A172 (cell line): ENCODE measurements at regions not wholly inside any gene's neighbourhood (a gene's known extent, or its start where the extent isn't known, plus 50 kb on each side); places are given as distances from the start of the nearest gene placed in this dataset.

Experiments used
- DNase-seq: peaks from one replicate; pipeline ENCODE4 v3.0.0-alpha.2; 2015; ENCODE audit warnings: low spot score

DNA sequence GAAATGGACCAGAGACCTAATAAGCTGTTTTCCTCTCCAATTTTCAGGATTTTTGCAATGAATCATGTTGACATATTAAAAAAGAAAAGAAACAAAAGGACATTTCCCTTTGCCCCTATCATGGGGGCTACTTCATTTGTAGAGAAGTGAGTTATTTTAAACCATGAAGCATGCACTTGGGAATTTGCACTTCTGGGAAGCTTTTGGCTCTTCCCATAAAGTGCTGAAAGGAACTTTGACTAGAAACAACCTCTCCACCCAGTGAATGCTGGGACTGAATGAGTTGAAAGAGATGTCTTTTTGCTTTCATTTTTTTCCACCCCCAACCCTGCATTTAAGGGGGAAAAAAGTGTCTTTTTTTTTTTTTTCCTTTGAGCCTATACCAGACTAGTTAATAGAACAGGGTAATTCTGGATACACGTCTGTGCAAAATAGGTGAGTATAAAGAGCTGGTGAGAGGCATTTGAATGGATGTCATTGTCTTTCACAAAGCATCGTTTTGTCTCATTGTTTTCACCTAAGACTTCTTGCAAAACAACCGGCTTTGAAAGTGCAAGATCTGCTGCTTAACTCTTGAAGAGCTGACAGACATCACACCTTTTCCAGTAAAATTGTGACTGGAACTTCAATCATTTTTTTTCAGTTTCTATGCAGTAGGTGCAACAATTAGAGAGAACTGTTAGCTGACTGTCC, 138.7 kb upstream of the BACH2 start:
- no peak for DNase-seq

DNA sequence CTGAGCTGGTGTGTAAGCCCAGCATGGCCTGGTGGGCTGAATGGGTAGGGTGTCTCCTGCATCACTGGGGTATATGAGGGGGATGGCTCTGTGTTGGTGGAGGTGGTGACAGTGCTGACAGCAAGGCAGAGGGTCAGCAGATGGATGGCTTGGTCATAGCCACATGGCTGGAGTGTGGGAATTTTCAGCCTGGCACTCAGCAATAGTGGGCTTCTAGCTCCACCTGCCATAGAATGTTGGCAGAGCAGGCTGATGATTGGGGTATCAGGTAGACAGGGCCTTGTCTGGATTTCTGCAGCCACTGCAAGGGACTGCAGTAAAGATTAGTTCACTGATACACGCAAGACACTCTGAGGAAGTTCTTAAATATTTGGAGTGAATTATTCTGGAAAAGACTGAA, 137.5 kb upstream of the BACH2 start:
- no peak for DNase-seq

DNA sequence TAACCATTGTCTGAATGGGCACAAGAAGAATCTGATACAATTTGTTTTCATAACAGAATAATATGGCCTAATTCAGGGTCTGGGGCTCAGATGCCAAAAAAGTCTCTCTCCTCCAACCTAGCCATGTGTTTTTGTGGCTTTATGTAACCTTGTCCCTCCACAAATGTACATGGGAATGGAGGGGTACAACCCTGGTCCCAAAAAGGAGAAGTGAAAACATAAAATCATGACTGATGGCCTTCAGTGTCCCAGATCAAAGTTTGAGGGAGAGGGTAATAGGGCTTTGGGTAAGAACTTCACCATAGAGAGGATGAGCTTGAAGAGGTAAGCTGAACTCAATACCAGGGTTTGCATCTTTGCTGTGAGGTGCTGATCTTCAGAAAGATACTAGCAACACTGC, 136.3 kb upstream of the BACH2 start:
- no peak for DNase-seq

DNA sequence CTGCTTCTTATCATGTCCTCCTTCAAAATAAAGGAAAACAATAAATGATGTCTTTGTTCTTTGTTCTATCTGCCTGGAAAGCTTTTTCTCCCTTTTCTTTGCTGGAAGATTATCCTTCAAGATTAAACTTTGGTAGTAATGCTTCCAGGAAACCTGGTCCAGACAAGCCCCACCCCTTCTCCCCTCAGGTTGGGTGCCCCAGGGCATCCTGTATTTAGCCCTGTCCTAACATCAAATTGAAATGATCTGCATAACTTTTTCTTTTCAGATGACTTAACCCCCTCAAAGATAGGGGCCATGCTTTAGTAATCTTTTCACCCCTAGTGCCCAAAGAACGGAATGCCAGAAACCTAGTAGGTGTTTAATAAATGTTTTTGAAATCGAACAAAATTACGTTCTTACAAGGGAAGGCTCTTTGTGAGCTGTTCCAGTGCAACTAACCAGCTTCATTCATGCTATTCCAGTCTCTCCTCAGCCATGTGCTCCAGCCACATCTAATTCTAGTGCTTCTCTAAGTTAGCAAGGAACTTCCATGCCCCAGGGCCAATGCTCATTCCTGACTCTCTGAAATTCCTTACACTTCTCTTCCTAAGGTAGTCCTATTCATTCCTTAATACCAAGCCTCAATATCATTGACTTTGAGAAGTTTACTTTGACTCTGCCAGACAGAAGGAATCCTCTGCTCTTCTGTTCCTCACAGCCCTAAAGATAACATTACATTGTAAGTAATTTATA, 135.6 kb upstream of the BACH2 start:
- DNase-seq, result no peak

DNA sequence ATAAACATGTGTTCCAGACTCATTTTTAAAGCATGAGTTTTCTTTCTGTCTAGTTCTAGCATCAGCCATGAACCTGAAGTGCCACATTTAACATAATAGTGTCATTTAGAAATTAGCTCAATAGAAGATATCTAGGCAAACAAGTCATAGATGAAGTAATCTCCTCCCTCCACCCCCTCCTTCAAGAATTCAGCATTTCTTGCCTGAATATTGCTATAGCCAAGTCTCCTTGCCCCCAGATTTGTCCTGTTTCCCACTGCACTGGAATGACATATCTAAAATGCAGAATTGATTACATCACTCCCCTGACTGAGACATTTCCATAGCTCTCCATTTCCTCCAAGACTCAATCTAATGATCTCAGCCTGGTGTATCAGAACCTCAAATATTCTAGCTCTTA, 134.9 kb upstream of the BACH2 start:
- DNase-seq, result no peak

DNA sequence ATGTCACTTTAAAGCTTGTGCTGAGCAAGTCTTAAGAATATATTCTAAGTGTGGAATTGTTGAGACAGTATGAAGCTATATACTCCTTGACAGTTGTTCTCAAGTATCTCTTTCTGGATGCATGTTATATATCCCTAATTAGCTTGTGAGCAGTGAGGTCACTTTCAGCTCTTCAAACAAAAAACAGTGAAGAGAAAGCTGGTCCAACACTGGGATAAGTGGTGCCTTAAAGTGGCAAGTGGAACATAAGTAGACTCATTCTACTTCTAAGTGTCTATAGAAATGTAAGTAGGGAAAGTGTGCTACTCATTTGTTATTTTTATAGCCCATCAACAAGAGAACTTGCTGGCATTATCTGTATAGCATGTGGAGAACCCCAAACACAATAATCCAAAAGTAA, 133.1 kb upstream of the BACH2 start:
- DNase-seq, result no peak

DNA sequence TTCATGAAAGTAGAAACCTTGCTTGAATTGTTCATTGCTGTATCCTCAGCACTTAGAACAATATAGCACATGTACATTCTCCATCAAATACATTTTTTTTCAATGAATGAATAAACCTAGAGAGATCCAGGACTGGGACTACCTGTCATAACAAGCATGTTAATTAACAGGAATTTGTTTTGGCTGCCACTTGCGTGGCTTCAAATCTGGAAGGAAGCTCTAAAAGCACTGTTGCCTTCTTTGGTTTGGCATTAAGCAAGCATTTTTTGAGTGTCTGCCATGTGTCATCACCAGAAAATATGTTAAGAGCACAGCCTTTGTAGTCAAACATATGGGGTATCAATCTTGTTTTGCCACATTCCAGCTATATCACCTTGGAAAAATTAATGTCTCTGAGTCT, 131.9 kb upstream of the BACH2 start:
- DNase-seq, result no peak

DNA sequence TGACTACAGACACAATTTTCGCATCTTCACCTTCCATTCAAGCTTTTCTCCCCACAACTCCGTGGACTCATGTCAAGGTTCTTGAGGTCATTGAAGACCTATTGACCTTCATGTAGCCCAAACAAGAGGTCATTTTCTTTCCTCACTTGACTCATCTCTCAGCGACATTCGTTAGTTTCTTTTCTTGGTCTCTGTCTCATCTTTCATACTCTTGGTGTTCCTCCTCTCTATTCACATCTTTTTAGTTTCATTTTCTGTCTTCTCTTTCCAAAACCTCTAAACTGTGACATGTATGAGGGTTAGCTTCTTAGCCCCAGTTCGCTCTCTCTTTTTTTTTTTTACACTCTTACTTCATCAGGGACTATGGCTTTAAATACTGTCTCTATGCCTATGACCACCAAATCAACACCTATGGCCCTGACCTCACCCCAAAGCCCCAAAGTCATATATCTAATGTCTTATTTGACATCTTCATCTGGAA, 128.6 kb upstream of the BACH2 start:
- no peak for DNase-seq

DNA sequence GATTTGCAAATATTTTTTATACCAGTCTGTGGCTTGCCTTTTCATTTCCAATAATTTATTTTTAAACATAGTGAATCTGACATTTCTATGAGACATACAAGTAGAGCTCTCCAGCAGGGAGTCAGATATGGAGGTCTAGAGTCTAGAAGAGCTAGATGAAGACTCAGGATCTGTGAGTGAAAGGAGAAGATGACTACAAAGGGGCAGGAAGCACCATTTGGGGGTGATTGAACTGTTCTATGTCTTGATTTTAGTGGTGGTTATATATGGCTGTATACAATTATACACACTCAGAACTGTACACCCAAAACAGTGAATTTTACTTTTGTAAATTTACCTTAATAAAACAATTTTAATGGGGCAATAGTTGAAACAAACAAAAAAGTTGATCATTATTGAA, 127.9 kb upstream of the BACH2 start:
- DNase-seq, result no peak

DNA sequence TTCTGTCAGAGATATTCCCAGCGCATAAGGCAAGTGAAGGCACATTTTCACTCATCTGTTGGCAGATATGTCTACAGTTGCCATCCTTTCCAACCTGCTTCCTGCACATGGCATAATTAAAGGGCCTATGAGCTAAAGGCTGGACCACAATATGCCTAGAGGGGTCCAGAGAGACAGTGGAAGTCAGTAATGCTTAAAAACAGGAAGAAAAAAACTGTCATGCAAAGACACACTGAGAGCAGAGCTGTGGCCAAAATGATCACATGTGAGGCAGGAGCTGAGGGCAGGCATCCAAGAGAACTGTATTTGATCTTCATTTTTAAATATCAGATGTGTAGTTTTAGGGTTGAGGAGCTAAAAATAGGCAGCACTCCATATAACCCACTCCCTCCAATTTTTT, 125.0 kb upstream of the BACH2 start:
- DNase-seq, result no peak

DNA sequence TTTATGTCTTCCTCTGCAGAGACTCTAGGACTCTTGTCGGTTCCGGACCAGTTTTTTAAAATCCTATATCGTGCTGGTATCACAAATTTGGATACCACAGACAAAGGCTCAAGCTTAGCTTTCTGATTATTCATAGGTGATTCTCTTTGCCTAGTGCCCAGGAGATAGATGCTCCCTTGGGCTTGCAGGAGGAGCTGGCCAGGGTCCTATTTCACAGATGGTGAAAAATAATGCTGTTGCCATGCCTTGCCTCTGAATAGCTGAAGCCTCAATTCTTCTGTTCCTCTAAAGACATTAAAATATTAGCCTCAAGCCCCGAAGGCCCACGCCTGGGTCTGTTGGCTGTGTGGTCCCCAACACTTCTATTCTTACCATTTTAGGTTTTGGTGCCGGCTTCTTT, 123.9 kb upstream of the BACH2 start:
- DNase-seq, result no peak

DNA sequence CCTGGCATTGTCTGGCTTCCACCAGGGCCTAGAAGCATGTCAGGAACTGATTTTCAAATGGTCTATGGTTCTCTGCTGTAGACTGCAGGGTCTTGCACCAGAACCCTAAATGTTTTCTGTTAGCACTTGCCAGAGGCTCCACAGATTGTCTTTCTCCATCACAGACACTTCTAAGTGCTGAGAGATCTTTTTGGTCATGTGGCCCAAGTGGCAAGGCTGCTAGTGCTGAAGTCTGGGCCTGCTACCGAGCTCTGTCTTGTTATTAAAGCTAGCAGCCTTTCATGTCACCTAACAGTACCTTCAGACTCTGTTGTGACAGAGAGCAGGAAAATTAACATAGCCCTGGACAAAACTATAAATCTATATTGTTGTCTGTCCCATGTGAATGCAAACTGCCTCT, 120.7 kb upstream of the BACH2 start:
- DNase-seq, result no peak

DNA sequence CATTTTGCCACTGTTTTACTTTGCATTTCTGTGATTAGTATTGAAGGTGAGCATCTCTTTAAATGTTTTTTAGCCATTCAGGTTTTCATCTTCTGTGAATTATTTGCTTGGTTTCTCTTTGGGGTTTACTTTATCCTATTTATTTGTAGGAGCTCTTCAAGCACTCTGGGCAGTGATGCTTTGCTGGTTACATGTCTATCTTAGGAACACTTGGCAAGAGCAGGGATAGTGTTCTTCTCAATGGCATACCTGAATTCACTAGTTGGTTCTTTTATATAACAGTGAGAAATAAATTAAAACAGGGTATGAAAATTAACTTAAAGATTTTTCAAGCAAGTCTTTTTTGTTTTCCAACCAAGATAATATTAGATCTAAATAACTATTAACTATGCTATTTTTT, 119.7 kb upstream of the BACH2 start:
- no peak for DNase-seq

DNA sequence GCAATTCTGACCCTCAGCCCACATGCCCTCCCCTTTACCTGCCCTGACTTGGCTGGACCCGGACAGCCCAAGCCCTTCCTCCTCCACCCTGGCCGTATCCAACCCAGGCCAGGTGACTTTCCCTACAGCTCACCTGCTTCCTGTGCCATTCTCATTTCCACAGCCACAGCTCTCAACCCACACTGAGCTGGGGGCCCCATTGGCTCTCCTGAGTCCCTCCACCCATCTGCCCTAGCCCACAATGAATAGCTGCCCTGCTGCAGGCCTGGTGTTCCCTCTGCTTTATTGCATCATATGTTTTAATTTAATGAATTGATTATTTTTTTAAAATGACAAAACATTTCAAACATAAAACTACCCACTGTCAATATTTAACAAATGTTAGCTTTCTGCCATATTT, 118.5 kb upstream of the BACH2 start:
- DNase-seq, result no peak

DNA sequence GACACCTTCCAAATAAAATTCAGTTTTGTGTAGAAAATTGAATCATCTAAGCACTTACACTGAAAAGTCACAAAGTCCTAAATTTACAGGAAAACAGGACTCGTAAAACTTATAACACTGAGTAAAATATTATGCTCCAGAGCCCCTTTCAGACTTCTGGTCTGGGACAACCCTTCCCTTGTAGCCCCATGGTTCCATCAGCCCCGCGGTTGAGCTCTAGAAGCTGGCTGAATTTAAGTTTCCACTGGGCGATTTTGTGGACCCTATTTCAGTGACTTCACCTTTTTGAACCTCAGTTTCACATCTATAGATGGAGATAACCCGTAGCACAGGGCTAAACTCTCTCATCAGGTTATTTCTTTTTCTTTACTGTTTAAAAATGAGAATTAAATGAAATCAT, 117.7 kb upstream of the BACH2 start:
- no peak for DNase-seq

DNA sequence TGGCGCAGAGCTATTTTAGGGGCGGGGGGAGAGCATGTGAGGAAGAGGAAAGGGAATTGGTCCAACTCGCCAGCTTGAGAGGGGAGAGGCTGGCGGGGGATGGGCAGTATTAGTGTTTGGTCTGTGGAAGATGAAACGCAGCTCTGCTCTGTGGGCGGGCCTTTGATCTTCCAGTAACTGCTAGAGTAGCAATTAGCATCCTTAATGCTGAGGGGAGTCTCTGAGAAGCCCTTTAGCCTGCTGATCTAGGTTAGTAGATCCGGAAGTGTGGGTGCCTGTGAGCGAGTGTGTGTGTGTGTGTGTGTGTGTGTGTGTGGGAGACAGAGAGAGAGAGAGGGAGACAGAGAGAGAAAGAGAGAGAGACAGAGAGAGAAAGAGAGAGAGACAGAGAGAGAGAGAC, 117.2 kb upstream of the BACH2 start:
- DNase-seq, result no peak

DNA sequence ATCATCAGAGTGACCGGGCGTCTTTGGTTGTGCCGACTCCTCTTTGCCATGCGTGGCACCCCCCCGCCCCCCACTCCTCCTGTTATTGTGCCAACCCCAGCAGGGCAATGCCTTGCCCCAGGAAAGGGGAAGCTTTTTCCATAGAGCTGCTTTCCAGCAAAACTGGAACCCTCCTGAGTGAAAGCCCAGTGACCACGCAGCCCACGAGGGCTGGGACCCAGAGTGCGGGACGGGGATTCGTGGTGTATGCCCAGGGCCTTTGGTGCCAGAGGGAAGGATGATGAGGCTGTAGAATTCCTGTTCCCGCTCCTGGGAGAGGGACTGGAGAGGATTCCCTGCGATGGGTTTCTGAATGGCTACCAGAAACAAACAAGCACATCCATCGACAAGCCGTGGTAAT, 116.8 kb upstream of the BACH2 start:
- no peak for DNase-seq

DNA sequence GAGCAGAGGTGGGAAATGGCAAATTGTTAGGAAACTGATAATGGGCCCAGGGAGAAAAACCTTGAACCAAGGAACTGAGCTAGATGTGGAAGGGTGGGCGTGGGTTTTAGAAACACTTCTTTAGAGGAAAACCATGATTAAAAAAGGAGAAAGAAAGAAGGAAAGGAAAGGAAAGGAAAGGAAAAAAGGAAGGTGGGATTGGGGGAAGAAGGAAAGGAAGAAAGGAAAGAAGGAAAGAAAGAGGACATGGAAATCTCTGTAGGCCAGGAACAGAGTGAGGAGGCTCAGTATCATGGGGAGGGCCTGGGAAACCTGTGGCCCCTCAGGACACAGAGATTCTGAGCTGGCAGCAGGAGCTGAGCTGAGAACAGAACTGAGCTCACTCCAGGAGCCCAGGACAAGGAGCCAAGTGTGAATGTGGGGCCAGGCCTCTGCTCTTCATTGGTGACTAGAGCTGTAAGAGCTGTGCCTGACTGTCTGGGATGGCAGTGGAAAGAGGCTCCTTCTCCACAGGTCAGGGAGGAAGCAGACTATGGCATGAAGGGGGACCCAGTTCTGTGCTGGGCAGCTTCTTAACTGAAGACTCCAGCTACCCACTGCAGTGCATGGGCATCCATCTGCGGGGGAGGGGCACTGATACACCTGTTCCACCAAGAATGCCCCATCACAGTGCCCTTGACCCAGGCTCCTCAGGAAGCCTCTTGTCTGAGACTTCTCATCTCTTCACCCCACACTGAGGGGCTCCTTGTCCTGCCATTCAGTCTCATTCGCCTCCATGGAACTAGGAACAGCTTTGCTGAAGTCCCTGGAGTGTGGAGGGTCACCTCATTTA, 116.1 kb upstream of the BACH2 start:
- no peak for DNase-seq

DNA sequence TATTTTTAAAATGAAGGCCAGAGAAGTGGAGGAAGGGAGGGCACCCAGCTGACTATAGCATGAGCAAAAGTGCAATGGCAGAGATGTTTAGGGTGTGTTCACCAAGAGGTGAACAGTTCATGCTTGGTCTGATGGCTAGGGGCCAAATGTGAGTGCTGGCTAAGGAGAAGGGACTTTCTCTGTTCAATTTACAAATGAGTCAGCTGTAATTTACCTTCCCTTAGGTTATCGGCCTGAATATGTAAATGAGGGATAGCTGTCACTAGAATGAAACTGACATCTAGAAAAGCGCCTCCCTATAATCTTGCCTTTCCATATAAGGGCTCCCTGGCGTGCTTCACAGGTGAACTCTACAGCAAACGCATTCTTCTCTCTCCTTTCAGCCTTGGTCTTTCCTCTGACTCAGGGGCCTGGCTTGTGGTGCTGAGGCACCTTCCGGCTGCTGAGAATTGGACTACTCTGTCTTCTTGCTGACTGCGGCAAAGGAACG, 114.7 kb upstream of the BACH2 start:
- peak; percentile 24 for DNase-seq

DNA sequence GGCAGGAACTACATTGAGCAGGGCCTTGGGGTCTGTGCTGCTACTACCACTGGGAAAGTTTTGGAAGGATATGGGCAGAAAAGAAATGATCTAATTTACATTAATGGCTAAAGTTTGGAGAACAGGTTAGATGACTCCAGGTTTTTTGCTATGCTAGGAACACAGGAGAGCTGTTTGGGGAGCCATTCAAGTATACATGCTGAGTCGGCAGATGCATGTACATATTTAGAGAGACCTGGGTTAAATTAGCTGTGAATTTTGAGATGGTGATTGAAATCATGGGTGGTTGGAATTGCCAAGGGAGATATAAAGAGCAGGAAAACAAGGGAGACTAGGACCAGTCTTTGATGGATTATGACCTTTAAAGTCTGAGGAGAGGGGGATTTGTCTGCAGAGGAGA, 113.1 kb upstream of the BACH2 start:
- no peak for DNase-seq

DNA sequence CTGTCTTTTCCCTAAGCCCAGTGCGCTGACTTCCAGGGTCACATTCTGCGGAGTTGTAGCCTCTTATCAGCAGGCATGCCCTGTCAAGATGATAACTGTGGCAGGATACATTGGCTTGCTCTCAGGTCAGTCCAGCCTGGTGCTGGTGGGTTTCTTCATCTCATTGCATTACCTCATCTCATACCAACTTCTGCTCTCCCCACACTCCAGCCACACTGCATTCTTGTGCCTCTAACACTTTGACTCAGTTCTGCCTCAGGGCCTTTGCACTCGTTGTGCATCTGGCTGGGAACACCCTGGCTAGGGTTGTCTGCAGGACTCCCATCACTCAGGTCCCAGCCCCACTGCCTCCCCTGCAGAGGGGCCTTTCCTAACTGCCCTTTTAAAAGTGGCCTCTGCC, 110.3 kb upstream of the BACH2 start:
- DNase-seq, result no peak

DNA sequence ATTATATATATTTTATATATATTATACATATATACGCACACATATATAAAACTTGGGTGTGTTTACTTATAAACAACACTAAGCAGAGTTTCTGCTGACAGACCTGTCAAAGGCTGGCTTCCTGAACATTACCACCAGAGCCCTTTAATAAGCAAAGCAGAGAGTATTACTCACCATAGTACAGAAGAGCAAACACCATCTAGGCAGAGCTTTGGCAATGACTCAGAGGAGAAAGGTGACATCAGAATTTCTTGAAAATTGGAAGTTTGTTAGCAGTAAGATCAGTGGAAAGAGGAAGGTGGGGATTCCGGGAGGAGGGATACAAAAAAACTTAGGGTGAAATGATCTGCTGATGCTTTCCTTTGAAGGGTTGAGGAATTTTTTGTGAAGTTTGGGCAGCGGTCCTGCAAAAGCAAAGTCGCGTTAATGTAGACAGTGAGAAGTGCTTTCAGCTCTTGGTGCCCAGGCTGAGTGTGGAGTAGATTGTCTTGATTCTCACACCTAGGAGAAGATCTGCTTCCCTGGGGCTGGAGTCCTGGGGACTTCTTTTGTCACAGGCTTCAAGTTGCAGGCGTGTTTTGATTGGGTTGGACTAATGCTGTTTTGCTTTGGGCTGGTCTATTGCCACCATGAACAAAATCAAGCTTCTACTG, 109.6 kb upstream of the BACH2 start:
- peak; percentile 81 for DNase-seq
